ENCODE measurements at regions not wholly inside any gene's neighbourhood (a gene's known extent, or its start where the extent isn't known, plus 50 kb on each side); places are given as distances from the start of the nearest gene placed in this dataset.

- ChIA-PET CTCF (no interaction called here), POLR2A (no interaction called here)
- H3K27me3 ChIP-seq (replicated peaks; ENCODE audit: control insufficient read depth, insufficient read depth, low read length): no peaks in the 10 kb centered on the region; the same call in 1 of the 2 replicates
- Mint-ChIP-seq H3K4me1 (ENCODE audit: low read depth, unreplicated experiment) (no peaks in the 10 kb centered on the region), H3K9me3 (ENCODE audit: unreplicated experiment) (no peaks in the 10 kb centered on the region), H3K4me3 (ENCODE audit: unreplicated experiment) (no peak overlapping the region), H3K36me3 (ENCODE audit: insufficient read depth, unreplicated experiment) (peaks cover 6% of the 10 kb centered on the region), H3K27me3 (ENCODE audit: insufficient read depth, unreplicated experiment) (peaks cover 9% of the 10 kb centered on the region), H3K27ac (ENCODE audit: unreplicated experiment) (no peak overlapping the region)
- no peaks in the 10 kb centered on the region for H3K4me1 ChIP-seq
- no peaks in the 10 kb centered on the region for H3K36me3 ChIP-seq (ENCODE audit: control insufficient read depth, insufficient read depth, low read length)
- BruUV-seq (replicated peaks): no TSS peak
- H3K9me3 ChIP-seq: no peaks in the 10 kb centered on the region
- no peak for DNase-seq
- no peak for TF ChIP-seq CTCF (IDR thresholded peaks at IDR 0.05; ENCODE audit: insufficient read depth in 1 of 2, low read depth in 1 of 2, low read length in 1 of 2, severe bottlenecking in 1 of 2, unreplicated experiment in 1 of 2)
- H3K4me3 ChIP-seq (ENCODE audit: low read depth, low read length): no peak overlapping the region
- intact Hi-C loops (cut with micrococcal nuclease; ENCODE audit: unreplicated experiment): no loop called here
These were observed 200.7 kb downstream of the RPIA start for GRCh38 chr2:88892207-88892606.

GRCh38 chr2:88892788-88893187 lies 201.3 kb downstream of the RPIA start:
- H3K4me3 ChIP-seq (ENCODE audit: low read depth, low read length): no peak overlapping the region
- intact Hi-C loops (cut with micrococcal nuclease; ENCODE audit: unreplicated experiment): no loop called here
- BruUV-seq (replicated peaks): no TSS peak
- no peak overlapping the region for H3K27ac Mint-ChIP-seq (ENCODE audit: unreplicated experiment)
- H3K36me3 ChIP-seq (ENCODE audit: control insufficient read depth, insufficient read depth, low read length): no peaks in the 10 kb centered on the region
- H3K9me3 ChIP-seq: no peaks in the 10 kb centered on the region
- CTCF ChIA-PET: interaction anchor here (1.2 kb wide), 1 partner anchor 11 kb away, joined by 3 read pairs; no protein-coding TSS in a partner anchor
- no peaks in the 10 kb centered on the region for H3K4me1 Mint-ChIP-seq (ENCODE audit: low read depth, unreplicated experiment)
- H3K27me3 Mint-ChIP-seq (ENCODE audit: insufficient read depth, unreplicated experiment): peaks cover 5% of the 10 kb centered on the region
- no peaks in the 10 kb centered on the region for H3K4me1 ChIP-seq
- H3K9me3 Mint-ChIP-seq (ENCODE audit: unreplicated experiment): no peaks in the 10 kb centered on the region
- POLR2A ChIA-PET: no interaction called here
- peaks cover 3% of the 10 kb centered on the region for H3K36me3 Mint-ChIP-seq (ENCODE audit: insufficient read depth, unreplicated experiment)
- no peaks in the 10 kb centered on the region; the same call in 1 of the 2 replicates for H3K27me3 ChIP-seq (replicated peaks; ENCODE audit: control insufficient read depth, insufficient read depth, low read length)
- DNase-seq: no peak
- TF ChIP-seq CTCF (IDR thresholded peaks at IDR 0.05; ENCODE audit: insufficient read depth in 1 of 2, low read depth in 1 of 2, low read length in 1 of 2, severe bottlenecking in 1 of 2, unreplicated experiment in 1 of 2): no peak
- no peak overlapping the region for H3K4me3 Mint-ChIP-seq (ENCODE audit: unreplicated experiment)

- no TSS peak for BruUV-seq (replicated peaks)
These were observed 205.5 kb downstream of the RPIA start for GRCh38 chr2:88896971-88897370.

More at GRCh38 chr2:88896971-88897370, 205.5 kb downstream of the RPIA start:
- POLR2A ChIA-PET: no interaction called here
- H3K27me3 Mint-ChIP-seq (ENCODE audit: insufficient read depth, unreplicated experiment): peaks cover 7% of the 10 kb centered on the region
- Histone ChIP-seq H3K9me3 (no peaks in the 10 kb centered on the region), H3K4me1 (no peaks in the 10 kb centered on the region), H3K4me3 (ENCODE audit: low read depth, low read length) (no peak overlapping the region), H3K27me3 (replicated peaks; ENCODE audit: control insufficient read depth, insufficient read depth, low read length) (no peaks in the 10 kb centered on the region; the same call in 1 of the 2 replicates), H3K36me3 (ENCODE audit: control insufficient read depth, insufficient read depth, low read length) (no peaks in the 10 kb centered on the region)
- no peak overlapping the region for H3K27ac Mint-ChIP-seq (ENCODE audit: unreplicated experiment)
- no peaks in the 10 kb centered on the region for H3K4me1 Mint-ChIP-seq (ENCODE audit: low read depth, unreplicated experiment)
- H3K36me3 Mint-ChIP-seq (ENCODE audit: insufficient read depth, unreplicated experiment): no peaks in the 10 kb centered on the region
- CTCF ChIA-PET: no interaction called here
- no peak for DNase-seq
- no peaks in the 10 kb centered on the region for H3K9me3 Mint-ChIP-seq (ENCODE audit: unreplicated experiment)
- no peak for TF ChIP-seq CTCF (IDR thresholded peaks at IDR 0.05; ENCODE audit: insufficient read depth in 1 of 2, low read depth in 1 of 2, low read length in 1 of 2, severe bottlenecking in 1 of 2, unreplicated experiment in 1 of 2)
- intact Hi-C loops (cut with micrococcal nuclease; ENCODE audit: unreplicated experiment): no loop called here
- H3K4me3 Mint-ChIP-seq (ENCODE audit: unreplicated experiment): no peak overlapping the region
